ENCODE measurements at regions not wholly inside any gene's neighbourhood (a gene's known extent, or its start where the extent isn't known, plus 50 kb on each side); places are given as distances from the start of the nearest gene placed in this dataset.

GRCh38 chr3:98994128-98994762 is 92.8 kb upstream of the DCBLD2 start:
- Histone ChIP-seq H3K9me3 (replicated peaks; ENCODE audit: control insufficient read depth, low read depth, low read length) (no peaks in the 10 kb centered on the region), H3K36me3 (ENCODE audit: control insufficient read depth, insufficient read depth, low read length) (no peaks in the 10 kb centered on the region), H3K27ac (ENCODE audit: low read length) (no peak overlapping the region), H3K27me3 (ENCODE audit: control insufficient read depth, insufficient read depth, low read length) (no peaks in the 10 kb centered on the region), H3K4me3 (ENCODE audit: low read length) (no peak overlapping the region), H3K4me1 (ENCODE audit: control insufficient read depth, insufficient read depth, low read length) (no peaks in the 10 kb centered on the region)
- peak; percentile 68 for DNase-seq

GRCh38 chr3:98991393-98991792 is 89.9 kb upstream of the DCBLD2 start:
- Histone ChIP-seq H3K4me1 (ENCODE audit: control insufficient read depth, insufficient read depth, low read length) (no peaks in the 10 kb centered on the region), H3K27me3 (ENCODE audit: control insufficient read depth, insufficient read depth, low read length) (no peaks in the 10 kb centered on the region), H3K36me3 (ENCODE audit: control insufficient read depth, insufficient read depth, low read length) (no peaks in the 10 kb centered on the region), H3K4me3 (ENCODE audit: low read length) (no peak overlapping the region), H3K27ac (ENCODE audit: low read length) (no peak overlapping the region), H3K9me3 (replicated peaks; ENCODE audit: control insufficient read depth, low read depth, low read length) (no peaks in the 10 kb centered on the region)
- DNase-seq, result no peak

GRCh38 chr3:98990657-98991056 is 89.2 kb upstream of the DCBLD2 start:
- Histone ChIP-seq H3K27me3 (ENCODE audit: control insufficient read depth, insufficient read depth, low read length) (no peaks in the 10 kb centered on the region), H3K27ac (ENCODE audit: low read length) (no peak overlapping the region), H3K4me1 (ENCODE audit: control insufficient read depth, insufficient read depth, low read length) (peaks cover 3% of the 10 kb centered on the region), H3K9me3 (replicated peaks; ENCODE audit: control insufficient read depth, low read depth, low read length) (no peaks in the 10 kb centered on the region), H3K36me3 (ENCODE audit: control insufficient read depth, insufficient read depth, low read length) (no peaks in the 10 kb centered on the region), H3K4me3 (ENCODE audit: low read length) (no peak overlapping the region)
- DNase-seq, result no peak
- WGBS (ENCODE audit: insufficient coverage), result no CpG with 5 or more reads among the region's 2 CpGs

- WGBS (ENCODE audit: insufficient coverage), result no CpG with 5 or more reads among the region's 1 CpG
- peak; percentile 97 for DNase-seq
- Histone ChIP-seq H3K36me3 (ENCODE audit: control insufficient read depth, insufficient read depth, low read length) (no peaks in the 10 kb centered on the region), H3K27ac (ENCODE audit: low read length) (peak overlapping the region; percentile 36), H3K9me3 (replicated peaks; ENCODE audit: control insufficient read depth, low read depth, low read length) (no peaks in the 10 kb centered on the region), H3K4me1 (ENCODE audit: control insufficient read depth, insufficient read depth, low read length) (peaks cover 3% of the 10 kb centered on the region), H3K4me3 (ENCODE audit: low read length) (no peak overlapping the region), H3K27me3 (ENCODE audit: control insufficient read depth, insufficient read depth, low read length) (no peaks in the 10 kb centered on the region)
Measured at GRCh38 chr3:98986073-98986472, 84.6 kb upstream of the DCBLD2 start.

GRCh38 chr3:98985431-98985830 is 83.9 kb upstream of the DCBLD2 start:
- H3K36me3 ChIP-seq (ENCODE audit: control insufficient read depth, insufficient read depth, low read length), result no peaks in the 10 kb centered on the region
- peaks cover 3% of the 10 kb centered on the region for H3K4me1 ChIP-seq (ENCODE audit: control insufficient read depth, insufficient read depth, low read length)
- WGBS (ENCODE audit: insufficient coverage), result no CpG with 5 or more reads among the region's 3 CpGs
- no peaks in the 10 kb centered on the region for H3K9me3 ChIP-seq (replicated peaks; ENCODE audit: control insufficient read depth, low read depth, low read length)
- no peak overlapping the region for H3K4me3 ChIP-seq (ENCODE audit: low read length)
- DNase-seq, result peak; percentile 42
- no peaks in the 10 kb centered on the region for H3K27me3 ChIP-seq (ENCODE audit: control insufficient read depth, insufficient read depth, low read length)
- H3K27ac ChIP-seq (ENCODE audit: low read length), result peak overlapping the region; percentile 36

- H3K27me3 ChIP-seq (ENCODE audit: control insufficient read depth, insufficient read depth, low read length), result no peaks in the 10 kb centered on the region
- peaks cover 3% of the 10 kb centered on the region for H3K4me1 ChIP-seq (ENCODE audit: control insufficient read depth, insufficient read depth, low read length)
- H3K9me3 ChIP-seq (replicated peaks; ENCODE audit: control insufficient read depth, low read depth, low read length), result no peaks in the 10 kb centered on the region
- no CpG with 5 or more reads among the region's 1 CpG for WGBS (ENCODE audit: insufficient coverage)
- DNase-seq, result no peak
- no peak overlapping the region for H3K4me3 ChIP-seq (ENCODE audit: low read length)
- no peak overlapping the region for H3K27ac ChIP-seq (ENCODE audit: low read length)
- no peaks in the 10 kb centered on the region for H3K36me3 ChIP-seq (ENCODE audit: control insufficient read depth, insufficient read depth, low read length)
Measured at GRCh38 chr3:98984024-98984423, 82.5 kb upstream of the DCBLD2 start.

- WGBS (ENCODE audit: insufficient coverage), result no CpG with 5 or more reads among the region's 2 CpGs
- Histone ChIP-seq H3K27me3 (ENCODE audit: control insufficient read depth, insufficient read depth, low read length) (no peaks in the 10 kb centered on the region), H3K36me3 (ENCODE audit: control insufficient read depth, insufficient read depth, low read length) (no peaks in the 10 kb centered on the region), H3K4me3 (ENCODE audit: low read length) (no peak overlapping the region), H3K27ac (ENCODE audit: low read length) (peak overlapping the region; percentile 57), H3K9me3 (replicated peaks; ENCODE audit: control insufficient read depth, low read depth, low read length) (no peaks in the 10 kb centered on the region), H3K4me1 (ENCODE audit: control insufficient read depth, insufficient read depth, low read length) (peaks cover 3% of the 10 kb centered on the region)
- DNase-seq, result peak; percentile 82
Measured at GRCh38 chr3:98982351-98982750, 80.9 kb upstream of the DCBLD2 start.

- no peaks in the 10 kb centered on the region for H3K27me3 ChIP-seq (ENCODE audit: control insufficient read depth, insufficient read depth, low read length)
- 29% methylated on average over 1 of the region's 2 CpGs for WGBS (ENCODE audit: insufficient coverage)
- H3K4me3 ChIP-seq (ENCODE audit: low read length), result no peak overlapping the region
- DNase-seq, result no peak
- H3K4me1 ChIP-seq (ENCODE audit: control insufficient read depth, insufficient read depth, low read length), result peaks cover 2% of the 10 kb centered on the region
- no peaks in the 10 kb centered on the region for H3K36me3 ChIP-seq (ENCODE audit: control insufficient read depth, insufficient read depth, low read length)
- no peaks in the 10 kb centered on the region for H3K9me3 ChIP-seq (replicated peaks; ENCODE audit: control insufficient read depth, low read depth, low read length)
- H3K27ac ChIP-seq (ENCODE audit: low read length), result no peak overlapping the region
Measured at GRCh38 chr3:98980915-98981596, 79.6 kb upstream of the DCBLD2 start.

GRCh38 chr3:98979296-98979695 is 77.8 kb upstream of the DCBLD2 start:
- Histone ChIP-seq H3K36me3 (ENCODE audit: control insufficient read depth, insufficient read depth, low read length) (no peaks in the 10 kb centered on the region), H3K27ac (ENCODE audit: low read length) (no peak overlapping the region), H3K4me1 (ENCODE audit: control insufficient read depth, insufficient read depth, low read length) (no peaks in the 10 kb centered on the region), H3K27me3 (ENCODE audit: control insufficient read depth, insufficient read depth, low read length) (no peaks in the 10 kb centered on the region), H3K9me3 (replicated peaks; ENCODE audit: control insufficient read depth, low read depth, low read length) (no peaks in the 10 kb centered on the region), H3K4me3 (ENCODE audit: low read length) (no peak overlapping the region)
- no peak for DNase-seq
- WGBS (ENCODE audit: insufficient coverage), result no CpG with 5 or more reads among the region's 1 CpG

- H3K27me3 ChIP-seq (ENCODE audit: control insufficient read depth, insufficient read depth, low read length), result no peaks in the 10 kb centered on the region
- H3K4me1 ChIP-seq (ENCODE audit: control insufficient read depth, insufficient read depth, low read length), result no peaks in the 10 kb centered on the region
- H3K27ac ChIP-seq (ENCODE audit: low read length), result no peak overlapping the region
- H3K4me3 ChIP-seq (ENCODE audit: low read length), result no peak overlapping the region
- no peaks in the 10 kb centered on the region for H3K36me3 ChIP-seq (ENCODE audit: control insufficient read depth, insufficient read depth, low read length)
- WGBS (ENCODE audit: insufficient coverage), result no CpG with 5 or more reads among the region's 3 CpGs
- DNase-seq, result no peak
- H3K9me3 ChIP-seq (replicated peaks; ENCODE audit: control insufficient read depth, low read depth, low read length), result no peaks in the 10 kb centered on the region
Measured at GRCh38 chr3:98978068-98978811, 76.7 kb upstream of the DCBLD2 start.
